Activated naive CD4-positive, alpha-beta T cell treated with anti-CD3 and anti-CD28 coated beads, Interleukin-2, amount 50 U/mL, for 24 hours (primary cell): ENCODE measurements at regions not wholly inside any gene's neighbourhood (a gene's known extent, or its start where the extent isn't known, plus 50 kb on each side); places are given as distances from the start of the nearest gene placed in this dataset.

Source experiments
- H3K27ac Mint-ChIP-seq: one replicate; pipeline ENCODE4 v1.8.0; 2021; ENCODE audit warnings: mild to moderate bottlenecking, mixed read lengths
- H3K27me3 Mint-ChIP-seq: one replicate; pipeline ENCODE4 v1.8.0; 2021; ENCODE audit warnings: mixed read lengths
- H3K36me3 Mint-ChIP-seq: one replicate; pipeline ENCODE4 v1.8.0; 2021; ENCODE audit warnings: mixed read lengths
- H3K4me1 Mint-ChIP-seq: one replicate; pipeline ENCODE4 v1.8.0; 2021; ENCODE audit warnings: mixed read lengths
- H3K4me3 Mint-ChIP-seq: one replicate; pipeline ENCODE4 v1.8.0; 2021; ENCODE audit warnings: mild to moderate bottlenecking, mixed read lengths
- H3K9me3 Mint-ChIP-seq: one replicate; pipeline ENCODE4 v1.8.0; 2021; ENCODE audit warnings: mixed read lengths

DNA sequence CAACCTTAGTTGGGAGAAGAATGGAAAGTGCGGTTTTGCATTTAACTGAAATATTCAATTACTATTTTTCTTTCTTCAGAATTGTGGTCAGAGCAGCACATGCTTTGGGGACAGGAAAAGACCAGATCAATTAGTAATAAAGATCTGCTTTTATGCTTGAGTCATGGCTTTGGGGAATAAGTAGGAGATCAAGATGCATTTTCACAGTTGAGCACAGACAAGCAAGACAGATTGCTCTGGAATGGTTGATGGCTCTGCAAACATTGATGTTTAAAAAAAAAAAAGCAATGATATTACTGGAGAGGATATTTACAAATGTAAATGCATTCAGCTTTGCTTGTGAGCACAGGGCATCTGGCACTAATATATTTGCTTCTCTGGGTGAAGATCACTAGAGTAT, 224.4 kb upstream of the SASH1 start:
- Mint-ChIP-seq H3K36me3 (no peaks in the 10 kb centered on the region), H3K27ac (no peak overlapping the region), H3K9me3 (no peaks in the 10 kb centered on the region), H3K27me3 (peaks cover 3% of the 10 kb centered on the region), H3K4me3 (no peak overlapping the region), H3K4me1 (no peaks in the 10 kb centered on the region)

DNA sequence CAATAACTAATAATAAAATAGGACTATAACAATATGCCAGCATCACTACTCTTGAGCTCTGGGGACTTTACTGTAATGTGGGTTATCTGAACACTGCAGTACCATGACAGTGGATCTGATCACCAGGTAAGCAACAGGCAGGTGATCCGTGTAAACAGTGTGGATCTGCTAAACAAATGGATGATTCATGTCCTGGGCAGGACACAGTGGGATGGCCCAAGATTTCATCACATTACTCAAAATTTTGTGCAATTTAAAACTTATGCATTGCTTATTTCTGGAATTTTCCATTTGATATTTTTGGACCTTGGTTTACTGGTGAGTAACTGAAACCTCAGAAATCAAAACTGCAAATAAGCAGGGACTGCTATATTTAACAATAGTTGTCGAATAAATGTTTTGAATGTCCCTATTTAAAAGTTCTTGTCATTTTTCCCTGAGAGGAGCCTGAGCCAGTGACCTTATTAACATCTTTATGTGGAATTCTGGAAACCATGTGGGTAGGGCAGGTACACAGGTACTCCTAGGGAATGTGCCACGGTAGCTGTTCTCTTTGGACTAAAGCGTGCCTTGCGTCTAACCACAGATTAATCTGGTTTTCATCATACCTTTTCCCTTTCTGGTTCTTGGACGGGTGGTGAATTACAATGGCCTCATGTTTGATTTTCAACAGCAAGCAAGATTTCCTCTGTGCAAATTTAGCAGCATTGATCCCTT, 214.5 kb upstream of the SASH1 start:
- Mint-ChIP-seq H3K36me3 (no peaks in the 10 kb centered on the region), H3K27me3 (no peaks in the 10 kb centered on the region)

DNA sequence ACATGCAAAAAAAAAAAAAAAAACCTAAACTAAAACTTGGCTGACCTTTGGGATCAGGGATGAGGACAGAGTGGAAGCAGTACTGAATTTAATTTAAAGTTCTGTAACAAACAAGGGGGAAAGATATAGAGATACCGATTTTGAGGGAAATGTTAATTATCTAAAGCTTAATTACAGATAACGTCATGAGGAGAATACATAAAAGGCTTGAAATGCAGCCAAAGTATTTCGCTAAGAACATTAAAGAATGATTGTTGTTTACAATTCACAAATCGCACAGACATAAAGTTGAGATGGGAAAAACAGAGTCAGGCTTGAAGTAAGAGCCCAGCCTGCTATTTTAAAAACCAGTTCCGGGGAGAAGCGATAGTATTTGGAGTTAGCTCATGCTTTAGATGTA, 208.0 kb upstream of the SASH1 start:
- Mint-ChIP-seq H3K4me1 (peaks cover 7% of the 10 kb centered on the region), H3K27ac (no peak overlapping the region), H3K4me3 (no peak overlapping the region), H3K27me3 (peaks cover 3% of the 10 kb centered on the region), H3K36me3 (no peaks in the 10 kb centered on the region), H3K9me3 (peaks cover 6% of the 10 kb centered on the region)

More for the DNA sequence above, 214.5 kb upstream of the SASH1 start:
- Mint-ChIP-seq H3K9me3 (no peaks in the 10 kb centered on the region), H3K27ac (no peak overlapping the region), H3K4me1 (no peaks in the 10 kb centered on the region), H3K4me3 (no peak overlapping the region)

DNA sequence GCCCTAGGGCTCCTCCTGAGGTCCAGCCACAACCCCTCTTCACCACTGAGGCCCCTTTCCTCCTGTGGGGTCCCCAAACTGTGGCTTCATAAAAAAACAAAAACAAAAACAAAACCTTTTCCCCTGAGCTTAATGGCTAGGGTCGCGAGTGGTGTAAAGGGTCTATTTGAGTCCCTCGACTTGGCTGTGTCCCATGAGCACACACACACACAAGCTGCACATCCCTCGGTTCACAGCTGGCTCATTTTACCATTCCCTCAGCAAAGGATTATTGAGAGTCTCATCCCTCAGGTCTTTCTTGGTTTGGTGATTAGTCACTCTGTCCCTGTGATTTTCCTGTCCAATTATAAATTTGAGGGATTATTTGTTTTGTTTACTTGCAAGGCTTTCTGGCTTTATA, 206.1 kb upstream of the SASH1 start:
- Mint-ChIP-seq H3K27ac (no peak overlapping the region), H3K9me3 (peaks cover 13% of the 10 kb centered on the region), H3K27me3 (peaks cover 5% of the 10 kb centered on the region), H3K4me3 (no peak overlapping the region), H3K4me1 (peaks cover 7% of the 10 kb centered on the region), H3K36me3 (no peaks in the 10 kb centered on the region)

DNA sequence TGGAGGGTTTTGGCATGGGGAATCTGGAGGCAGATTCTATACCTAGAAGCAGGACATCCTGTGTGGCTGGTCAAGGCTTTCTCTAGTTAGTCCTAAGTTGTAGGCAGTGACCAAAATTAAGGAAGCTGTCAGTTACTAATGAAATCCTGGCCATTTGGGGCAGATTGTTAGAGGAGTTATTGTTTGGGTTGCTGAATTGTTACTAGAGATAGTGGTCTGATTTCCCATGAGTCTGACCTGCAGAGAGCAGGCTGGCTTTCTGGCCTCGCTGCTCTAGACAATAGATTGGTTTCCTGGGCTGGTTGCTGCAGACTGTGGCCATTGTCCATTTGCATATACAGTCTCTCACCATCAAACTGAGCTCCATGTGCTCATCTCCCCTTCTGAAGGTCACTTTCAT, 205.0 kb upstream of the SASH1 start:
- no peaks in the 10 kb centered on the region for H3K36me3 Mint-ChIP-seq
- H3K27ac Mint-ChIP-seq, result no peak overlapping the region
- peaks cover 5% of the 10 kb centered on the region for H3K27me3 Mint-ChIP-seq
- H3K9me3 Mint-ChIP-seq, result peaks cover 13% of the 10 kb centered on the region
- no peak overlapping the region for H3K4me3 Mint-ChIP-seq
- peaks cover 7% of the 10 kb centered on the region for H3K4me1 Mint-ChIP-seq

DNA sequence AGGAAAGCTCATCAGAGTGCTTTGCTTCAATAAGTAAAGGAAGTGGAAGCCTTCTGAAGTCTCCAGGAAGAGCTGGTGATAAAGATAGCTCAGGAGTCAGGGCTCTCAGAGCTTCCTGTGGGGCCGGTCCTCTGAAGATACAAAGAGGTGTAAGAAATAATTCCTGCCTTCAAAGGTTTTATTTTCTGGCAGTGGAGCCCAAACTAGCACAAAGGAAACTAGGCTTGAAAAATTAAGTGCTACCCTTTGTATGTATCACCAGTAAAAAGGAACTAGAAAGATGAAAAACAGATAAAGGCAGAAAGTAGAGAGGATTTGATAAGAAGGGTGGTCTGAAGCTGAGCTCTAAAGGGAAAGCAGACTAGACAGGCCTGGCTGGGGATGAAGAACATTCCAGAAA, 204.1 kb upstream of the SASH1 start:
- Mint-ChIP-seq H3K9me3 (peaks cover 13% of the 10 kb centered on the region), H3K27me3 (peaks cover 9% of the 10 kb centered on the region), H3K4me3 (no peak overlapping the region), H3K36me3 (no peaks in the 10 kb centered on the region), H3K4me1 (peaks cover 7% of the 10 kb centered on the region), H3K27ac (no peak overlapping the region)

DNA sequence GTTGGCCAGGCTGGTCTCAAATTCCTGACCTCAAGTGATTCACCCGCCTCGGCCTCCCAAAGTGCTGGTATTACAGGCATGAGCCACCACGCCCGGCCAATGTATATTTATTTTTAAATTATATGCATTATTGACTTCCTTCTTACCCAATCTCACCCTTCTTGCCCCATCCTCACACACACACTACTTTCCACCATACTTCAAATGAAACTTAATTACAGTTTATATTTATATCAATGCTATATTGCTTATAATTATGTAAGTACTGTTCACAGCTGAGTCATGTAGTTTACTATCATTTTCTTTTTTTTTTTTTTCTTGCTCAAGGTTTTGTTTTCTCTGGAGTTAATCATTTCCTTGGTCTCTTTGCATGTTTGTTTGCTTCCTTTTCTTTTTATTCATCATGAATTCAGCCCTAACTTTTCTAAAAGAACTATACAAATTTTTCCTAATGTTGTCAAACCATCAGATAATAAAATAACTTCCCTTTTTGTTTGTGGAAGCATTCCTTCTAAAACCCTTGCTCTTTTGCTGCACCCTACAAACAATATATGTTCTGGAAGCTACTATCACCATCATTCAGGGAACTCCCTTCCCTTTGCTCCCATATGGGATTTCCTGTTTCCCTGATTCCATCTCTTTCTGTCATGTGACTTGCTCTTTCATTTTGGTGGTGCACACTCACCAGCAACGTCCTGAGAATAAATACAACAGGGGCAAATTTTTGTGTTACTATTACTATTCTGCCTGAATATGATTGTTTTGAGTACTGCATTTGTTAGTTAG, 201.7 kb upstream of the SASH1 start:
- no peak overlapping the region for H3K4me3 Mint-ChIP-seq
- peaks cover 13% of the 10 kb centered on the region for H3K9me3 Mint-ChIP-seq
- peaks cover 10% of the 10 kb centered on the region for H3K4me1 Mint-ChIP-seq
- no peak overlapping the region for H3K27ac Mint-ChIP-seq
- no peaks in the 10 kb centered on the region for H3K36me3 Mint-ChIP-seq
- H3K27me3 Mint-ChIP-seq, result peaks cover 8% of the 10 kb centered on the region

DNA sequence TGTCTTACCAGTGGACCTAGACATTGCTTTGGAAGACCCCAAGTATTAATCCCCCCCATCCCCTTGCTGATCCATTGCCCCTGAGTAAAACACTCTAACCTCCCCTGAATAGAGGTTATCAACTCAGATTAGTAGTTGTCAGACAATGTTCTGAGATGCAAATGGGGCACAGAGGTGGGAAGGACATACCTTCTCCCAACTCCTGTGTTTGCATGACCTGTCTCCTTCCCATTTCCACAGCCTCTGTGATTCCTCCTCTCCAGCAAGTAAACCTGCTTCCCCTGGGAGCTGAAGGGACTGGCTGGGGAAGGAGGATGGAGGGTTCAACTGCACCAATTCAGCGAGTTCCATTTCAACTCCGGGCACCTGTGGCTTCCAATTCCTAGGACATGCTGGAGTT, 199.8 kb upstream of the SASH1 start:
- no peaks in the 10 kb centered on the region for H3K36me3 Mint-ChIP-seq
- peaks cover 8% of the 10 kb centered on the region for H3K27me3 Mint-ChIP-seq
- H3K9me3 Mint-ChIP-seq, result peaks cover 7% of the 10 kb centered on the region
- no peak overlapping the region for H3K27ac Mint-ChIP-seq
- no peak overlapping the region for H3K4me3 Mint-ChIP-seq
- H3K4me1 Mint-ChIP-seq, result peaks cover 21% of the 10 kb centered on the region

DNA sequence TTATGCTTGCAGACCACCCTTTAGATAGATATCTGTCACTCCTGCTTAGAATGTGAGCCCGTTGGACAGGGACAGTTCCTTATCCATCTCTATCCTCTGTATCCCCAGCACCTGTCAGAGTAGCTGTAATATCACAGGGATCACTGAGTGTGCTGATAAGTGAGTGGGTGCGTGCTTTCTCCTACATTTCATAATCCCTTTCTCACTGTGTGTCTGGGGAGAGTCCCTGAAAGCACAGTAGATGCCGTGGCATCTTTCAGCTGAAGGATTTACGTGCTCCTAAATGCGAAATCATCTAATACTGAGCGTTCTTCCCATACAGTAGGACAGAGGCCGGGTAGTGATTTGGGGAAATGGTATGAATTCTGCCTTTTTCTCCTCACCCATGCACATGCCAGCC, 198.9 kb upstream of the SASH1 start:
- no peak overlapping the region for H3K27ac Mint-ChIP-seq
- peaks cover 7% of the 10 kb centered on the region for H3K9me3 Mint-ChIP-seq
- no peak overlapping the region for H3K4me3 Mint-ChIP-seq
- H3K36me3 Mint-ChIP-seq, result no peaks in the 10 kb centered on the region
- peaks cover 18% of the 10 kb centered on the region for H3K4me1 Mint-ChIP-seq
- H3K27me3 Mint-ChIP-seq, result peaks cover 8% of the 10 kb centered on the region

DNA sequence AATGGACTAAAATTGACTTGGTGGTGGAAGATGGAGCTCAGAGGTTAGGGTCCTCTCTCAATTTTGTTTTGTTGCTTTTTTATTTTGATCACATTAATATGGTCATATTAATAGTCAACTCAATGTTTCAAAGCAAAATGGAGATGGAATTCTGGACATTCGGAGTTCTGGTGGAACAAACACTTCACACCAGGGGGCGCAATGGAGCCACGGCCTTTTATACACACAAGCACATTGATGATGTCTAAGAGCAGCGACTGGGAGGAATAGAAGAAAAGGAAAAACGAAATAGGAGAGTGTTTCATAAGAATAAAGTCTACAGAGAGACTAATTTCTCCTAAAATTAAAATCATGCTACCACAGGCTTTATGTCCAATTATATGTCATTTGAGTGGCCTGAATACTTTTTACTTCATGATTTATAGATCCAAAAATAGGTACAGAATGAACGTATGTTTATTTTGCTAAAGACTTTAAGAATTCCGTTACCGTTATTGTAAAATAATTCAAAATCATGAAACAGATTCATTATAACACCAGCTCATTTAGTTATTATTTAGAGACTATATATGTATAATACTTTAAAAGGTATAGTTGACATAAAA, 197.6 kb upstream of the SASH1 start:
- Mint-ChIP-seq H3K4me1 (peaks cover 14% of the 10 kb centered on the region), H3K27ac (no peak overlapping the region), H3K9me3 (peaks cover 7% of the 10 kb centered on the region), H3K27me3 (peaks cover 8% of the 10 kb centered on the region), H3K36me3 (no peaks in the 10 kb centered on the region), H3K4me3 (no peak overlapping the region)

DNA sequence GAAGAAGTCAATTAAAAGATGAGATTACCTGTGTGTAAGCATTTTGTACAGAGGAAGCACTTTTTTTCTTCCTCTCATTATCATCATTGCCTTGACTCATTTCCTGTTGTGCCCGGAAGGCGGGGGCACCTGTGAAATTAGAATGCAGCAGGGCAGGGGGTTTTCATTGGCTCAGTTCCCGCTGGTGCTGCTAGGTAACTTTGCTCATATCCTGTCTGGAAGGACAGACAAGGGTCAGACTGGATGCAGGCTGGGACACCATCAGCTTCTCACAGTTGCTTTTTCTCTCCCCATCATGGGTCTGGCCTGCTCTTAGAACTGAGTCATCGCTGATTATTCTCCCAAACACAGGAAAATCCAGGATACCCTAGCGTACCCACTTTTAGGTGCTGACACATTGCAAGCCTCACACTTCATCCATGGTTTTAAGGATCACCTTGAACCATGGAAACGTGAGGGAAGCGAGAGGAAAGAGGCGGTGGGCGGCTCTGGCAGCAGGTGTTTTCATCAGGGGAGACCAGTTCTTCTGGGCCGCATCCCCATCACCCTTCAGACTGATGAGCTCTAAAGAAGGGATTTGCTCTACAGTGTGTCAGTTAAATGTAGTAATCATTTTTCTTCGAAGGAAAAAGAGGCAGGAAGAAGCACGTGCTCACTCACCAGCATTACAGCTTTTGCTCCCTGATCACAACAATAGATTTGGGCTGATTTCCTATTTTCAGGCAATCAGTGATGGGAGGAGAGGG, 195.7 kb upstream of the SASH1 start:
- H3K27me3 Mint-ChIP-seq, result peaks cover 6% of the 10 kb centered on the region
- H3K36me3 Mint-ChIP-seq, result no peaks in the 10 kb centered on the region
- H3K4me1 Mint-ChIP-seq, result peaks cover 14% of the 10 kb centered on the region
- H3K4me3 Mint-ChIP-seq, result peak overlapping the region; percentile 38
- H3K27ac Mint-ChIP-seq, result peak overlapping the region; percentile 65
- H3K9me3 Mint-ChIP-seq, result no peaks in the 10 kb centered on the region

DNA sequence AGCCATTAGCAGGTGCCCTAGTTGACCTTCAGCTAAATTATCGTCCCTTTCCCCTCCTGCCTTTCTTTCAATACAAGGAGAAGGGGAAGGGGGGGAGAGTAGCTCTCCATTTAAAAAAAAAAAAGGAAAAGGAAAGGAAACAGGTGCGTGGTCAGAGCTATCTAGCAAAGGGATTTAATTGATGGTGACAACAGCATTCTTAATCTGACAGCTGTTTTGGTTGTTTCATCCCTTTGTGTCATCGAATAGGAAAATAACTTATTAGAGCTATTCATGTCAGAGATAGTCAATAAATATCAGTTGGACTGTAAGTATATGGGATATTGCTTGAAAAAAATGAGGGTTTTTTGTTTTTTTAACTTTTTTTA, 195.2 kb upstream of the SASH1 start:
- H3K36me3 Mint-ChIP-seq, result no peaks in the 10 kb centered on the region
- H3K27me3 Mint-ChIP-seq, result peaks cover 6% of the 10 kb centered on the region
- peaks cover 14% of the 10 kb centered on the region for H3K4me1 Mint-ChIP-seq
- H3K27ac Mint-ChIP-seq, result no peak overlapping the region
- H3K9me3 Mint-ChIP-seq, result no peaks in the 10 kb centered on the region
- H3K4me3 Mint-ChIP-seq, result no peak overlapping the region

DNA sequence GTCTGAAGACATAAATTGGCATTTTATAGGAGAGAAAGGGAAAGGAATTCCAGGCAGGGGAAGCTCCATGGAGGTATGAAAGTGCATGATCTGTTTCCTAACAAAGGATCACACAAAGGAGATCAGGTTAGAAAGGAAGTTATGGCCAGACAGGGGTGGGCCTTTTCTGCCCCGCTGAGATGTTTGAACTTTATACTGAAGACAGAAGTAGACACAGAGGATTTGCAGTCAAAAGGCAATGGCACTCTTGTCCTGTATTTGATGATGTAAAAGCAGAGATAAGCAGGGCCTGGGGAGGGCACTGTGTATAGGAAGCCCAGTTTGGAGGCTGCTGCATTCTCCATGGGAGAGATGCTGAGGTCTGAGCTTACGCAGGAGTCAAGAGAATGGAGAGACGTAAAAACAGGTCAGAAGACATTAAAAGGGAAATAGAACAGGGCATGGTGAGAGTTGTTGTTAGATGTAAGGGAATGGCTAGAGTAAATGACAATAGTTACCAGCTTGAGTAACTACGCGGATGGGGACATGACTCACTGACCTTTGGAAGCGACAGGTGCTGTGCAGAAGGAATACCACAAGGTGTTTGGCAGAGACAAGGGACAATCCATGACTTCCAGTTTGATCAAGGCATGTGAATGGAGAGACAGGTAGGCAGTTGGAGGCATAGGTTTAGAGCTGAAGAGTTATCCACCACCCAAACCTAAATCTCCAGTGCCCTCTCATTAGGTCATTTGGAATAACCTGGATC, 190.6 kb upstream of the SASH1 start:
- Mint-ChIP-seq H3K9me3 (no peaks in the 10 kb centered on the region), H3K4me3 (no peak overlapping the region), H3K4me1 (peaks cover 3% of the 10 kb centered on the region), H3K27ac (no peak overlapping the region), H3K36me3 (no peaks in the 10 kb centered on the region), H3K27me3 (peaks cover 2% of the 10 kb centered on the region)

DNA sequence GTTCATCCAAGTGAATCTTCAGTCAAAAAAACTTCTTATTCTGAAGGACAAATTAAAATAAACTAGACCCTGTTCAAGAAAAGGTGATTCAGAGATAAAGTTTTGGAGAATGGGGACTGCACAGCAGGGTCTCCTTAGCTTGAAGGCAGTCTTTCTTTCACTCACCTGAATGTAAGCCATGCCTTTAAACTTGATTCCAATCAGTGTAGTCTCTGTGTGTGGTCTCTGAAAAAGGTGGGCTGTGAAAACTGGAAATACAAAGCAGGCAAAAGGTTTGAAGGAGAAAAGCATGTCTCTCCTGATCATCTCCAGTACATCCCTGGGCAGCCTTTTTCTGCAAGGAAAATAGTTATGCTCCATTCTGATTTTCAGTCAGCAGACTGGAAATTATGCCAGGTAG, 188.0 kb upstream of the SASH1 start:
- Mint-ChIP-seq H3K36me3 (no peaks in the 10 kb centered on the region), H3K9me3 (no peaks in the 10 kb centered on the region), H3K4me1 (no peaks in the 10 kb centered on the region), H3K27me3 (peaks cover 2% of the 10 kb centered on the region), H3K27ac (no peak overlapping the region), H3K4me3 (no peak overlapping the region)

DNA sequence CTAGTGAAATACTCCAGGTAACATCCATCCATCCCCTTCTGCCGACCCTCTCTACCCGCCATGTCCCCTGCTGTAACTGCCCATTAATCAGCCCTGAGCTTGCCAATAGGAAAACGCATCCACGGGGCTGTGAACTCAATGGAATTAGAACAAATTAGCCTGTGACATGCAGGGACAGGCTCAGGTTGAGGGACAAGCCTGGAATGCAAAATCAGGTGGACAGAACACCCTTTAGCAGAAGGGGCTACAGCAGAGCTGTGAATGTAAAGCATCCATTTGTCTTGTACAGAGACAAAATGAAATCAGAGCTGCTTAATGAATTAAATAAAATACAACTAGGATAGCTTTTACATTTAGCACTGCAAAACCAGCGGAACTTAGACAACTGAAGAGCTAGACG, 187.3 kb upstream of the SASH1 start:
- Mint-ChIP-seq H3K9me3 (no peaks in the 10 kb centered on the region), H3K36me3 (no peaks in the 10 kb centered on the region), H3K27ac (no peak overlapping the region), H3K4me3 (no peak overlapping the region), H3K27me3 (peaks cover 2% of the 10 kb centered on the region), H3K4me1 (no peaks in the 10 kb centered on the region)
